Activated naive CD4-positive, alpha-beta T cell treated with anti-CD3 and anti-CD28 coated beads, Interleukin-2, amount 50 U/mL, for 72 hours (primary cell): ENCODE measurements at regions not wholly inside any gene's neighbourhood (a gene's known extent, or its start where the extent isn't known, plus 50 kb on each side); places are given as distances from the start of the nearest gene placed in this dataset.

Experiments used
- ATAC-seq, 2 donors: fragments of 150-1000 bp; cut with Tn5 transposase; 2 replicates each; pipeline ENCODE4 v1.10.0; 2021; ENCODE audit warnings: mild to moderate bottlenecking in 2 of 2, moderate library complexity in 2 of 2
- DNase-seq, 2 donors: peaks; one replicate each; pipeline ENCODE4 v3.0.0; 2021 to 2022; ENCODE audit warnings: low spot score in 2 of 2
- H3K27ac Mint-ChIP-seq, 2 donors: one replicate each; pipeline ENCODE4 v1.8.0; 2022; ENCODE audit warnings: mild to moderate bottlenecking in 2 of 2, mixed read lengths in 2 of 2
- H3K36me3 Mint-ChIP-seq, 2 donors: one replicate each; pipeline ENCODE4 v1.8.0; 2022; ENCODE audit warnings: mixed read lengths in 2 of 2
- H3K9me3 Mint-ChIP-seq, 2 donors: one replicate each; pipeline ENCODE4 v1.8.0; 2022; ENCODE audit warnings: mixed read lengths in 2 of 2

- H3K27ac Mint-ChIP-seq, result no peak overlapping the region
- no peaks in the 10 kb centered on the region for H3K36me3 Mint-ChIP-seq
- ATAC-seq, result no peak
- no peak for DNase-seq
- peaks cover 0 to 4% of the 10 kb centered on the region in 2 donors for H3K9me3 Mint-ChIP-seq
Observed at GRCh38 chr16:47966325-47966724, 189.5 kb downstream of the ABCC12 start.

GRCh38 chr16:47965439-47965838 lies 190.4 kb downstream of the ABCC12 start:
- no peaks in the 10 kb centered on the region for H3K36me3 Mint-ChIP-seq
- no peak overlapping the region for H3K27ac Mint-ChIP-seq
- peaks cover 0 to 4% of the 10 kb centered on the region in 2 donors for H3K9me3 Mint-ChIP-seq
- no peak for DNase-seq
- no peak for ATAC-seq

DNA sequence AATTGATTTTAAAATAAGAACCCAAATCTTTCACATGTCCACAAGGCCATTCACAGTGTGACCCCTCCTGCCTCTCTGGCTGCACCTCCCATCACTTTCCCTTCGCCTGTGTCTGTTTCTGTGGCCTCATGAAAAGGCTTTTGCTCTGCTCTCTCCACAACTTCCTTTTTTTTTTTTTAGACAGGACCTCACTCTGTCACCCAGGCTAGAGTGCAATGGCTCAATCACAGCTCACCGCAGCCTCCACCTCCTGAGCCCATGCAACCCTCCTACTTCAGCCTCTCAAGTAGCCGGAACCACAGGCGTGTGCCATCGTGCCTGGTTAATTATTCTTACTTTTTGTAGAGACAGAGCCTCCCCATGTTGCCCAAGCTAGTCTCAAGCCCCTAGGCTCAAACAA lies 197.1 kb downstream of the ABCC12 start:
- peaks cover 0 to 5% of the 10 kb centered on the region in 2 donors for H3K9me3 Mint-ChIP-seq
- no peak for DNase-seq
- ATAC-seq, result no peak
- no peaks in the 10 kb centered on the region for H3K36me3 Mint-ChIP-seq
- peak overlapping the region in 1 of 2 donors; percentile 10 for H3K27ac Mint-ChIP-seq

- ATAC-seq (no peak), DNase-seq (no peak)
- no peaks in the 10 kb centered on the region for H3K36me3 Mint-ChIP-seq
- no peak overlapping the region for H3K27ac Mint-ChIP-seq
- H3K9me3 Mint-ChIP-seq, result peaks cover 0 to 5% of the 10 kb centered on the region in 2 donors
Observed at GRCh38 chr16:47956916-47957315, 198.9 kb downstream of the ABCC12 start.

DNA sequence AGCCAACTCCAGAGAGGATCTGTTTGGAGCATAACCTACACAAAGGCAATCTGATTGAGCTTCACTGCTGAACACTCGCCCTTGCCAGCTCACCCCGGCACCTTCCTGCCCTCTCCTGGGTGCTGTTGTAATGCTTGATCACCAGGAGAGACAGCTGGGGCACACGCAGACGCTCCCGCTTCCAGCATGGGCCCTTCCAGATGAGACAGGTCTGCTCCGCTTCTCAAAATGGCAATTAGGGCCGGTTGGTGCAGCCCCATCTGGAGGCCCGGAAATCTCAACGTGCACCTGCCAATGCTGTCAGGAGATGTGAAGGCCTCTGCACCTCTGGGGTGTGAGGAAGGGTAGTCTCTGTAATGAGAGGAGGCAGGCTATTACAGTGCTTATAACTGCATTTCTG lies 206.1 kb downstream of the ABCC12 start:
- no peak for DNase-seq
- peaks cover 3 to 5% of the 10 kb centered on the region in 2 donors for H3K9me3 Mint-ChIP-seq
- no peaks in the 10 kb centered on the region for H3K36me3 Mint-ChIP-seq
- no peak for ATAC-seq
- no peak overlapping the region for H3K27ac Mint-ChIP-seq

DNA sequence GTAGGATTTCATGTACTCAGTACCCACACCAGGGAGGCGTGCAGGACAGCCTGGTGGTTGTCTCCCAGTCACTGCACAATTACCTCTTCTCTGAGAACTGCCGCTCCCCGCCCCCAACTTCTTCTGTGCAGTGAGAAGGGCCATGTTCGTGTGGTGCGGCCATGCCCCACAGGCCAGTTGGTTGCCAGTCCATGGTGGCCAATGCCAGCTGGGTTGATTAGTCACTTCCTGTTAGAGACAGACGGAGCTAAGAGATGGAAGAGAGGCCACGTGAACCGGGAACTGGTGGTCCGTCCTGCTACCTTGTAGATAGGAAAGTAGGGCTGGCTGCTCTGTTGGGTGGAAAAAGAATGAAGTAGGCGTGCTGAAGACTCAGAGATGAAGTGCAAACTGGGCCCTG lies 206.5 kb downstream of the ABCC12 start:
- DNase-seq (no peak), ATAC-seq (no peak)
- Mint-ChIP-seq H3K9me3 (peaks cover 3 to 5% of the 10 kb centered on the region in 2 donors), H3K27ac (no peak overlapping the region), H3K36me3 (no peaks in the 10 kb centered on the region)

DNA sequence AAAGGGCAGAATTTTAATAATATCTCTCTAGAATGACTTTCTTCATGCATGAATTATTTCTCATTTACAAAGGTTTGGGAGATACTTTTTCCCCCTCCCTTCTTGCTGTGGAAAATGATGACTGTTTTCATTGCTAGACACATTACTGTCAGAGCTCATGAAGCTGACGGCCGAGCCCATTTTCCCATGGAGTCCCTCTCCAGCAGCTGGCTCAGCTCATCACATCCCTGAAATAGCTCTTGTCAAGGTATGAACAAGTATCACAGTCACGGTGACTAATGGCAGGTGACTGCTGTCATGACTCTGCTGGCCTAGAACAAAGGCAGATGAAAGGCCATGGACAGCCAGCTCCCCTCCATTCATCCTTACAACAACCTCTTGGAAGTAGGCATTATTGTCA lies 208.1 kb downstream of the ABCC12 start:
- Mint-ChIP-seq H3K9me3 (peaks cover 3 to 5% of the 10 kb centered on the region in 2 donors), H3K27ac (peak overlapping the region in 1 of 2 donors; percentile 55), H3K36me3 (no peaks in the 10 kb centered on the region)
- DNase-seq, result no peak
- ATAC-seq, result no peak

- Mint-ChIP-seq H3K9me3 (peaks cover 3 to 5% of the 10 kb centered on the region in 2 donors), H3K27ac (no peak overlapping the region), H3K36me3 (no peaks in the 10 kb centered on the region)
- no peak for DNase-seq
- no peak for ATAC-seq
Observed at GRCh38 chr16:47946092-47946491, 209.7 kb downstream of the ABCC12 start.

- H3K9me3 Mint-ChIP-seq, result peaks cover 3 to 5% of the 10 kb centered on the region in 2 donors
- no peak for ATAC-seq
- DNase-seq, result no peak
- H3K27ac Mint-ChIP-seq, result no peak overlapping the region
- H3K36me3 Mint-ChIP-seq, result no peaks in the 10 kb centered on the region
Observed at GRCh38 chr16:47944589-47944988, 211.2 kb downstream of the ABCC12 start.

GRCh38 chr16:47943235-47943634 lies 212.6 kb downstream of the ABCC12 start:
- DNase-seq (no peak), ATAC-seq (no peak)
- no peaks in the 10 kb centered on the region for H3K36me3 Mint-ChIP-seq
- peaks cover 3 to 5% of the 10 kb centered on the region in 2 donors for H3K9me3 Mint-ChIP-seq
- H3K27ac Mint-ChIP-seq, result no peak overlapping the region

DNA sequence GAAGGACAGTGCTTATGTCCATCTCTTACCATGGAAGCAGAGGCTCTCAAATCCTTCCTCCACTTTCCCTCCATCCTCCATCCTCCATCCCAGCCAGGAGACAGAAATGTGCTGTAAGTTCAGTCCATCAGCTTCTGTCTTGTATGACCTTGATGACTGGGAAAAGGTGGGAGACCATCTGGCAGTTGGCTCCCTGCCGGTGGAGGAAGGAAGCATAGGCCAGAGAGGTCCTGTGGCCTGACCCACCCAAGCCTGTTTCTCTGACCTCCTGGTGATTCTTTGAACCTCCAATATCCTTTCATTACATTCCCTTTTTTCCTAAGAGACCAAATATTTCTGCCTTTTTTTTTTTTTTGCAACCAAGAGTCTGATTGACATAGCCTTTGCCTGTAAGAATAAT lies 215.3 kb downstream of the ABCC12 start:
- Mint-ChIP-seq H3K27ac (no peak overlapping the region), H3K9me3 (peaks cover 0 to 8% of the 10 kb centered on the region in 2 donors), H3K36me3 (no peaks in the 10 kb centered on the region)
- ATAC-seq (no peak), DNase-seq (no peak)

GRCh38 chr16:47939680-47940079 lies 216.1 kb downstream of the ABCC12 start:
- H3K27ac Mint-ChIP-seq, result no peak overlapping the region
- peaks cover 0 to 8% of the 10 kb centered on the region in 2 donors for H3K9me3 Mint-ChIP-seq
- no peak for ATAC-seq
- DNase-seq, result no peak
- H3K36me3 Mint-ChIP-seq, result no peaks in the 10 kb centered on the region

GRCh38 chr16:47938272-47938671 lies 217.5 kb downstream of the ABCC12 start:
- Mint-ChIP-seq H3K27ac (no peak overlapping the region), H3K36me3 (no peaks in the 10 kb centered on the region), H3K9me3 (peaks cover 0 to 13% of the 10 kb centered on the region in 2 donors)
- DNase-seq (no peak), ATAC-seq (no peak)

GRCh38 chr16:47928008-47928407 lies 227.8 kb downstream of the ABCC12 start:
- no peak overlapping the region for H3K27ac Mint-ChIP-seq
- no peaks in the 10 kb centered on the region for H3K9me3 Mint-ChIP-seq
- DNase-seq (no peak), ATAC-seq (no peak)
- H3K36me3 Mint-ChIP-seq, result no peaks in the 10 kb centered on the region

- Mint-ChIP-seq H3K27ac (no peak overlapping the region), H3K36me3 (no peaks in the 10 kb centered on the region), H3K9me3 (no peaks in the 10 kb centered on the region)
- no peak for DNase-seq
- ATAC-seq, result no peak
Observed at GRCh38 chr16:47927330-47927729, 228.5 kb downstream of the ABCC12 start.

GRCh38 chr16:47925811-47926460 lies 229.9 kb downstream of the ABCC12 start:
- H3K36me3 Mint-ChIP-seq, result no peaks in the 10 kb centered on the region
- H3K27ac Mint-ChIP-seq, result no peak overlapping the region
- H3K9me3 Mint-ChIP-seq, result no peaks in the 10 kb centered on the region
- DNase-seq (no peak), ATAC-seq (no peak)

DNA sequence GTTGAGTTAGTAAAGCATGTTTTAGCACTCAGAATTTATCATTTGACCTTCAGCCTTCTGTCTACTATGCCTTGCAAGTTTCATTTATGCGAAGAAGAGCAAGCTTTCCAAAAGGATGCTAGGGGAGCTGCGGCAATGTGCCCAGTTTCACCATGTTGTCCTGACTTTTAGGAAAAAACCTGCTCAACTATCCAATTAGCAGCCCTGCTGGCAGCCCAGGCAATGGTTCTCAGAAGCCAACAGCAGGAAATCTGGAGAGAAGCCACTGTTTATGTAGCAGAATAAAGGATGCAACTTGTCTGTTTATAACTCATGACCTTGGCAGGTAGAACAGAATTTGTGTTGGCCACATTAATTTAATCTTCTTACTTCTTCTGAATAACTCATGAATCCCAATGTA lies 230.8 kb downstream of the ABCC12 start:
- DNase-seq, result no peak
- no peaks in the 10 kb centered on the region for H3K9me3 Mint-ChIP-seq
- ATAC-seq, result no peak
- no peaks in the 10 kb centered on the region for H3K36me3 Mint-ChIP-seq
- no peak overlapping the region for H3K27ac Mint-ChIP-seq

GRCh38 chr16:47921535-47921934 lies 234.3 kb downstream of the ABCC12 start:
- H3K27ac Mint-ChIP-seq, result no peak overlapping the region
- no peak for DNase-seq
- ATAC-seq, result no peak
- H3K36me3 Mint-ChIP-seq, result no peaks in the 10 kb centered on the region
- H3K9me3 Mint-ChIP-seq, result no peaks in the 10 kb centered on the region
